IPS DF 6.9 (cell line): ENCODE measurements at regions not wholly inside any gene's neighbourhood (a gene's known extent, or its start where the extent isn't known, plus 50 kb on each side); places are given as distances from the start of the nearest gene placed in this dataset.

Experiments used
- DNase-seq: peaks from one replicate; pipeline ENCODE4 v3.0.0-alpha.2; 2013; ENCODE audit warnings: low read depth, low spot score
- H3K27ac ChIP-seq: one replicate; pipeline ENCODE4 v1.5.1; 2013; ENCODE audit warnings: low read length, control low read depth
- H3K27me3 ChIP-seq: 2 replicates; pipeline ENCODE4 v1.6.1; 2013; ENCODE audit warnings: mild to moderate bottlenecking, low read length; ENCODE audit not compliant: control insufficient read depth, insufficient read depth
- H3K36me3 ChIP-seq: 2 replicates; pipeline ENCODE4 v1.6.1; 2013; ENCODE audit warnings: low read length; ENCODE audit not compliant: control insufficient read depth, insufficient read depth
- H3K4me1 ChIP-seq: 2 replicates; pipeline ENCODE4 v1.6.1; 2013; ENCODE audit warnings: low read length; ENCODE audit not compliant: control insufficient read depth, insufficient read depth
- H3K4me3 ChIP-seq: 2 replicates; pipeline ENCODE4 v1.5.1; 2013; ENCODE audit warnings: mild to moderate bottlenecking, low read length
- H3K9me3 ChIP-seq: 2 replicates; pipeline ENCODE4 v1.6.1; 2013; ENCODE audit warnings: low read length, inconsistent platforms; ENCODE audit not compliant: control insufficient read depth, insufficient read depth
- WGBS: extraction: QIAGEN DNeasy Blood & Tissue Kit; methylation state at CpG from one replicate; pipeline ENCODE4 v1.1.7; 2013; ENCODE audit warnings: mixed read lengths, missing lambda C conversion rate; ENCODE audit not compliant: insufficient read length, insufficient coverage; 5-methylcytosine and 5-hydroxymethylcytosine counted together

DNA sequence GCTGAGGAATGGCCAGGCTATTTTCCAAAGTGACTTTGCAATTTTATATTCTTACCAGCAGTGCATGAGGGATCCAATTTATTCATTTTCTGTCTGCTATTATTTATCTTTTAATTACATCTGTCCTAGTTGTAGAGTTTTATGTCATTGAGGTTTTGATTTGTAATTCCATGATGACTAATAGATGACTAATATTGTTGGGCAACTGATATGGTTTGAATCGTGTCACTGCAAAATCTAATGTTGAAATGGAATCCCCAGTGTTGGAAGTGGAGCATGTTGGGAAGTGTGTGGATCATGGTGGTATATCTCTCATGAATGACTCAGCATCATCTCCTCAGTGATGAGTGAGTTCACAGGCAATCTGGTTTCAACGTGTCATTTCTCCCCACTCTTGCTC lies 201.5 kb downstream of the TBX22 start:
- Histone ChIP-seq H3K4me1 (no peaks in the 10 kb centered on the region), H3K36me3 (no peaks in the 10 kb centered on the region), H3K4me3 (no peak overlapping the region), H3K9me3 (no peaks in the 10 kb centered on the region), H3K27ac (no peak overlapping the region), H3K27me3 (no peaks in the 10 kb centered on the region)
- no CpG with 5 or more reads among the region's 2 CpGs for WGBS
- DNase-seq, result no peak

DNA sequence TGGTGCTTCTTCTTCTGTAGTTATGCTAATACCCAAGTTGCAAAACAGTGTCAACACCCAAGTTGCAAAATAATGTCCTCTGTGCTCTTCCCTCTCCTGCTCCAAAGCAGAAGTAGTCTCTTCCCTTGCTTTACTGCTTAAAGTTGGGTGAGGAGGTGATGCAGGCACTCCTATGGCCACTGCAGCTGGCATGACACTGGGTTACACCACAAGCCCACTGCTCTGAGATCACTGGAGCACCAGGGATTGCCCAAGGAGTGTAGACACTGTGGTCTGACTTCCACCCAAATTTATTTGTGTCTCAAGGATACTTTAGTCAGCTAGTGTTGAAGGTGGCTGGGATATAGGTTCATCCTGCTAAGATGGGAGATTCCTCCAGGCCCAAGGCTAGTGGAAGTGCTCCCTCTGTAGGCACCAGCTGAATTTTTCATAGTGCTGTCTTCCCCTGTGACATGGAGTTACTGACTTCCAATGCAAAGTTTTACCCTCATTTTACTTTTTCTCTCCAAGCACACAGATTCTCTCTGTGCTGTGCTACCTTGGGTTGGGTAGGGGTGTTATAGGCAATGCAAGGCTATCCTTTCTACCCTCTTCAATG lies 196.2 kb upstream of the TENT5D start:
- no peak for DNase-seq
- H3K36me3 ChIP-seq, result no peaks in the 10 kb centered on the region
- no peak overlapping the region for H3K4me3 ChIP-seq
- H3K27ac ChIP-seq, result no peak overlapping the region
- H3K27me3 ChIP-seq, result no peaks in the 10 kb centered on the region
- H3K9me3 ChIP-seq, result no peaks in the 10 kb centered on the region
- no peaks in the 10 kb centered on the region for H3K4me1 ChIP-seq

GRCh38 chrX:80229626-80230025 lies 190.6 kb upstream of the TENT5D start:
- WGBS, result no CpG with 5 or more reads among the region's 2 CpGs
- H3K4me3 ChIP-seq, result no peak overlapping the region
- no peaks in the 10 kb centered on the region for H3K27me3 ChIP-seq
- H3K27ac ChIP-seq, result no peak overlapping the region
- H3K36me3 ChIP-seq, result no peaks in the 10 kb centered on the region
- no peak for DNase-seq
- H3K9me3 ChIP-seq, result no peaks in the 10 kb centered on the region
- H3K4me1 ChIP-seq, result no peaks in the 10 kb centered on the region

DNA sequence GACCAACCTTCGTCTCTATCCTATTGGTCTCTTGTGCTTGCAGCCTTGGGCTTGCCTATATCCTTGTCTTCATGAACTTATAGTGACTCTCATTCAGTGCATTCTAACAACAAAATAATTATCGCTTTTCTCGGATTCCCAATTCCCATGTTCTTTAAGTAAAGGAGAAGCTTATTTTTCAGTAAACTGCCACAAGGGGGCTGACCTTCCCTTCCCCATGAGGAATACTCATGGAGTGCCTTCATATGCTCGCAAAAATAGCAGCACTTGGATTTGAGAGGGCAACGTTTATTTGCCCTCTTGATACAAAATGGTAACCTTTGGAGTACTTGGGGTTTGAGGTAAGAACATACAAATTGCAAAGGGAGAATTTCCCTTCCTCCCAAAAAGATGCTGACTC lies 183.2 kb upstream of the TENT5D start:
- WGBS, result no CpG with 5 or more reads among the region's 5 CpGs
- H3K4me1 ChIP-seq, result no peaks in the 10 kb centered on the region
- H3K27me3 ChIP-seq, result no peaks in the 10 kb centered on the region
- H3K4me3 ChIP-seq, result no peak overlapping the region
- no peaks in the 10 kb centered on the region for H3K9me3 ChIP-seq
- no peak for DNase-seq
- no peaks in the 10 kb centered on the region for H3K36me3 ChIP-seq
- H3K27ac ChIP-seq, result no peak overlapping the region

- DNase-seq, result no peak
- Histone ChIP-seq H3K27me3 (no peaks in the 10 kb centered on the region), H3K4me1 (no peaks in the 10 kb centered on the region), H3K4me3 (no peak overlapping the region), H3K27ac (no peak overlapping the region), H3K9me3 (no peaks in the 10 kb centered on the region), H3K36me3 (no peaks in the 10 kb centered on the region)
- no CpG with 5 or more reads among the region's 2 CpGs for WGBS
These were observed 174.0 kb upstream of the TENT5D start for GRCh38 chrX:80246271-80246670.

- no peaks in the 10 kb centered on the region for H3K36me3 ChIP-seq
- H3K27me3 ChIP-seq, result no peaks in the 10 kb centered on the region
These were observed 154.0 kb upstream of the TENT5D start for GRCh38 chrX:80266287-80266686.

DNA sequence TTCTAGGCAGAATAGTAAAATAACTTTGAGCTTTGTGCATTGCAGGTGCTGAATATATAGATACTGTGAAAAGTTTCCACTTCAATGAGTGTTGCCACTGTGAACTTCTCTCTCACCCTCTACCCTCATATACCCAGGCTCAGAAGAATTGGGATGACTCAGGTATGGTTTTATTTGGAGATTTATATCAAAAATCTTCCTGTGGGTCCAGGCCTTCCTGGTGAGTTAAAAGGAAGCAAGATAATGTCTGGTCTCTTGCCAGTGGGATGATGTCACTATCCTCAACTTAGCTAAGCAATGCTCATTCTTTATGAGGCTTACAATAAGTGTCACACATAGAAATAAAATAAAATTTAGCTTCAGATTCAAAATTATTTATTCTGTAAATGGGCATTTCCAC lies 153.3 kb upstream of the TENT5D start:
- no peak overlapping the region for H3K27ac ChIP-seq
- no peak overlapping the region for H3K4me3 ChIP-seq
- H3K36me3 ChIP-seq, result no peaks in the 10 kb centered on the region
- no peak for DNase-seq
- no peaks in the 10 kb centered on the region for H3K27me3 ChIP-seq
- no peaks in the 10 kb centered on the region for H3K4me1 ChIP-seq
- H3K9me3 ChIP-seq, result no peaks in the 10 kb centered on the region

More at GRCh38 chrX:80266287-80266686, 154.0 kb upstream of the TENT5D start:
- Histone ChIP-seq H3K4me1 (no peaks in the 10 kb centered on the region), H3K4me3 (no peak overlapping the region), H3K27ac (no peak overlapping the region), H3K9me3 (no peaks in the 10 kb centered on the region)
- no peak for DNase-seq
- WGBS, result no CpG with 5 or more reads among the region's 4 CpGs

- no peak overlapping the region for H3K4me3 ChIP-seq
- WGBS, result no CpG with 5 or more reads among the region's 1 CpG
- H3K27me3 ChIP-seq, result no peaks in the 10 kb centered on the region
- H3K36me3 ChIP-seq, result no peaks in the 10 kb centered on the region
- H3K9me3 ChIP-seq, result no peaks in the 10 kb centered on the region
- no peak overlapping the region for H3K27ac ChIP-seq
- H3K4me1 ChIP-seq, result no peaks in the 10 kb centered on the region
- no peak for DNase-seq
These were observed 152.5 kb upstream of the TENT5D start for GRCh38 chrX:80267790-80268189.

GRCh38 chrX:80282535-80282934 lies 137.7 kb upstream of the TENT5D start:
- no peak overlapping the region for H3K4me3 ChIP-seq
- H3K36me3 ChIP-seq, result no peaks in the 10 kb centered on the region
- no peaks in the 10 kb centered on the region for H3K9me3 ChIP-seq
- no peak overlapping the region for H3K27ac ChIP-seq
- DNase-seq, result no peak
- no peaks in the 10 kb centered on the region for H3K4me1 ChIP-seq
- WGBS, result no CpG with 5 or more reads among the region's 2 CpGs
- no peaks in the 10 kb centered on the region for H3K27me3 ChIP-seq

DNA sequence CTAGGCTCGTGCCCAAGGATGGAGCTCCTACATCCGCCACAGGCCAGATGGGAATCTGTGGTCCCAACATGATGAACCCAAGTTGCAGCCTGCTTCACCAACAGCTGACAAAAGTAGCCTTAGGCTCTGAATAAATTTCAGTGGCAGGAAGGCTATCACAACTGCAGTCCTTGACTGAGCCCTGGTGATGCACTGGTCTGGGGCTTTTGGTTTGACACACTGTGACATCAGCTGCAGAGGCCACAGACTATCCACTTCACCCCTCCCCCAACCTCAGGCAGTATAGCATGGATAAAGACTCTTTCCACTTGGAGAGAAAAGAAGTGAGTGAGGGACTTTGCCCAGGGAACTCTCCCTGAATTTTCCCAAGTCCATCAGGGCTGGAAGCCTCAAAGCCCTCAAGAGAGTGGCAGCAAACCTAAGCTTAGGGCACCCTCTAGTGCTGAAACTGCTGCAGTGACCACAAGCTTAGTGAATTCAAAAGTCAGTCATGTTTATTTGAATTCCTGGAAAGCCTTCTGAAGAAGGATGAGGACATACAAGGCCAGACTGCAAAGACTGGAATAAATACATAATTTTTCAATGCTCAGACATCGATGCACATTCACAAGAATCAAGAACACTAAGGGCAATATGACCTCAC lies 135.0 kb upstream of the TENT5D start:
- no peaks in the 10 kb centered on the region for H3K9me3 ChIP-seq
- H3K4me3 ChIP-seq, result no peak overlapping the region
- H3K27me3 ChIP-seq, result no peaks in the 10 kb centered on the region
- H3K4me1 ChIP-seq, result no peaks in the 10 kb centered on the region
- WGBS, result no CpG with 5 or more reads among the region's 3 CpGs
- H3K36me3 ChIP-seq, result no peaks in the 10 kb centered on the region
- peak; percentile 7 for DNase-seq
- no peak overlapping the region for H3K27ac ChIP-seq

DNA sequence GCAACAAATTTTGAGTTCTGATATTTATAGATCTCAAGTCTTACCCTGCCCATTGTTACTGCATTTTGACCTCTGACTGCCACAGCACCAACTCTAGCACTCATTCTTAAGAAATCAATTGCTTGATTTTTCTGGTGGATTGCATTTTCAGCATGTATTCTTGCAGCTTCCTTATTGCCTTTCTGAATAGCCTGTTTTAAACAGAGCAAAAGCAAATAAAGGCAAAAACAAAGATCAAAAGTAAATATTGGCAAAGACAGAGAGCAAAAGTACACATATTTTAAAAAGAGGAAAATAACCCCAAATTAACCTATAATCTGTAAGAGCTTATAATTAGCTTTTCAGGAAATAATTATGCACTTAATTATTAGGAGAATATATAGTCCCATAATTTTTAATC lies 129.4 kb upstream of the TENT5D start:
- H3K4me1 ChIP-seq, result no peaks in the 10 kb centered on the region
- no peaks in the 10 kb centered on the region for H3K27me3 ChIP-seq
- no peaks in the 10 kb centered on the region for H3K9me3 ChIP-seq
- no peak for DNase-seq
- no peak overlapping the region for H3K27ac ChIP-seq
- H3K36me3 ChIP-seq, result no peaks in the 10 kb centered on the region
- H3K4me3 ChIP-seq, result no peak overlapping the region
